ENCODE measurements at regions not wholly inside any gene's neighbourhood (a gene's known extent, or its start where the extent isn't known, plus 50 kb on each side); places are given as distances from the start of the nearest gene placed in this dataset.

DNA sequence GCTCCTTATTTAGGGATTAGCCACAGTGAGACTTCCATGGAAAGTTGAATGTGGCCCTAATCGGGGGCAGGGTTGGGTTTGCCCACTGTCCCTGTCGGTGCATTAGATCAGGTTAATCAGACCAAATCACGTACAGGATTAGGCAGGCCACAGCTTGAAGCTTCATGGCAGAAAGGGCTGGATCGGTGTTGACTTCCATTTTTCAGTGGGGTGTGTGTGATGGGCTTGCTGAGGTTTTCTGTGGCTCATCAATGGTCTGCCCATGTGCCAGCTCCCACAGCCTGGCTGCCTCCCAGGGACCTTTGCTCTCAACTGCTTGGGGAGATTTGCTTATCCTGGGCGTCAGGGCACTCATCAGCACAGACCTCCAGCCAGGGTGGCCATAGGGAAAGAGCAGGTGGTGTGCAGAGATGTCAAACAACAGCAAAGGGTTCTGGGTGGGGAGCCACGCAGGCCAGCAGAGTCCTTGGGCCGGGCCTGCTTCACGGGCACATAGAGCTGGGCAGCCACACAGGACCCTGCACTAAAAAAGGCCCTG, 130.7 kb downstream of the TFAP2C start:
- no peaks in the 10 kb centered on the region for H3K9me3 ChIP-seq
- no peak for DNase-seq
- H3K27me3 ChIP-seq = no peaks in the 10 kb centered on the region
- no peak overlapping the region for H3K27ac ChIP-seq
- intact Hi-C loops (cut with DNase I) = no loop called here
- no peak for TF ChIP-seq POLR2A (IDR thresholded peaks at IDR 0.05)
- TF ChIP-seq EP300 (IDR thresholded peaks at IDR 0.05) = no peak
- no peak for TF ChIP-seq CTCF (IDR thresholded peaks at IDR 0.05)
- WGBS, 3 donors = 81 to 87% (median 82%) methylated on average over 8 of the region's 8 CpGs
- no peaks in the 10 kb centered on the region for H3K4me1 ChIP-seq (ENCODE audit: insufficient read depth)
- H3K36me3 ChIP-seq = no peaks in the 10 kb centered on the region
- H3K4me3 ChIP-seq = no peak overlapping the region

DNA sequence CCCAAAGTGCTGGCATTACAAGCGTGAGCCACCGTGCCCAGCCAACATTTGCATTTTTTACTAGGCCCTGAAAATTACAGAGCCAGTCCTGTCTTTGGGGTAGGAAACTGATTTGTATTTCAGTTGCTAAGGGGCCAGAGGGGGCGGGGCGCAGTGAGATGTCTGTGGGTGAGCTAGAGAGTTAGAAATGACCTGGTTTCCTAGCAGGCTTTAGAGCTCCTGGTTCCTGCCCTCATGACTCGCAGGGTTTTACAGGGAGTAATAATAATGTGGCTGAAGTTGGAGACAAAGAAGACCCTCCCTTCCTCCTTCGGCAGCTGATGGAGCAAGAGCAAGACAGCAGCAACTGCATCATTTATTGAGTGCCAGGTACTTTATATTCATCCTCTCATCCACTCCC, 131.5 kb downstream of the TFAP2C start:
- no peak for DNase-seq
- 67 to 75% (median 73%) methylated on average over 6 of the region's 6 CpGs for WGBS, 3 donors
- Histone ChIP-seq H3K36me3 (no peaks in the 10 kb centered on the region), H3K27ac (no peak overlapping the region), H3K4me1 (ENCODE audit: insufficient read depth) (no peaks in the 10 kb centered on the region), H3K9me3 (no peaks in the 10 kb centered on the region), H3K27me3 (no peaks in the 10 kb centered on the region), H3K4me3 (no peak overlapping the region)
- TF ChIP-seq EP300 (IDR thresholded peaks at IDR 0.05) = no peak
- no peak for TF ChIP-seq CTCF (IDR thresholded peaks at IDR 0.05)
- intact Hi-C loops (cut with DNase I) = no loop called here

DNA sequence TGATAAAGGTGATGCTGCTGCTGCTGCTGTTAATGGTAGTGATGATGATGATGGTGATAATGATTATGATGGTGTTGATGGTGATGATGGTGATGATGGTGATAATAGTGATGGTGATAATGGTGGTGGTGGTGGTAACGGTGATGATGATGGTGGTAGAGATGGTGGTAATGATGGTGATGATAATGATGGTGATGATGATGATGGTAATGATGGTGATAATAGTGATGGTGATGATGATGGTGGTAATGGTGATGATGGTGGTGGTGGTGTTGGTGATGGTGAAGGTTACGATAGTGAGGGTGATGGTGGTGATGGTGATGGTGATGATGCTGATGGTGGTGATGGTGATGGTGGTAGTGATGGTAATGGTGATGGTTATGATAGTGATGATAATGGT, 132.3 kb downstream of the TFAP2C start:
- Histone ChIP-seq H3K4me1 (ENCODE audit: insufficient read depth) (no peaks in the 10 kb centered on the region), H3K27me3 (no peaks in the 10 kb centered on the region), H3K36me3 (no peaks in the 10 kb centered on the region), H3K9me3 (no peaks in the 10 kb centered on the region), H3K27ac (no peak overlapping the region), H3K4me3 (no peak overlapping the region)
- WGBS, 3 donors = 89 to 95% (median 91%) methylated on average over 2 of the region's 2 CpGs
- intact Hi-C loops (cut with DNase I) = no loop called here
- no peak for TF ChIP-seq CTCF (IDR thresholded peaks at IDR 0.05)
- no peak for DNase-seq

DNA sequence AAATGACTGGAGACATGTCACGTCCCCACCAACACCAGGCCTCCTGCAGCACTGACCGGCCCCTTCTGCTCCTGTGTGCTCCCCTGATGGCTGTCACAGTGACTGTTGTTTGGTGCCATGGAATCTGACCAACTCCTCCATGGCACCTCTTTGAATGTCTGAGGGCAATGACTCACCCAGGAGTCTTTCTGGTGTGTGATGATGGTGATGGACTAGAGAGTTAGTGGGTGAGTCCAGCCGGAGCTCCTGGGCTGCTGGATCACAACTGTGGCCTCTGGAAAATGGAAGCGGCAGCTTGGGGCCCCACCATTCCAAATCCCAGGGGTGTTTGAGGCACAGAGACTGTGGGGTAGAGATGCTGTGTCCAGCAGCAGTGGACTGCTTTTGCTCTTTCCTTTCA, 133.3 kb downstream of the TFAP2C start:
- 84 to 90% (median 86%) methylated on average over 4 of the region's 4 CpGs for WGBS, 3 donors
- intact Hi-C loops (cut with DNase I) = no loop called here
- Histone ChIP-seq H3K9me3 (no peaks in the 10 kb centered on the region), H3K4me1 (ENCODE audit: insufficient read depth) (no peaks in the 10 kb centered on the region), H3K4me3 (no peak overlapping the region), H3K27me3 (no peaks in the 10 kb centered on the region), H3K36me3 (no peaks in the 10 kb centered on the region), H3K27ac (no peak overlapping the region)
- DNase-seq = no peak
- TF ChIP-seq EP300 (IDR thresholded peaks at IDR 0.05) (no peak), CTCF (IDR thresholded peaks at IDR 0.05) (no peak), POLR2A (IDR thresholded peaks at IDR 0.05) (no peak)

- intact Hi-C loops (cut with DNase I) = no loop called here
- no peak for TF ChIP-seq CTCF (IDR thresholded peaks at IDR 0.05)
- no peak for TF ChIP-seq EP300 (IDR thresholded peaks at IDR 0.05)
- no peak for TF ChIP-seq POLR2A (IDR thresholded peaks at IDR 0.05)
- 88 to 92% (median 90%) methylated on average over 8 of the region's 8 CpGs for WGBS, 3 donors
- no peak for DNase-seq
- Histone ChIP-seq H3K27ac (no peak overlapping the region), H3K36me3 (no peaks in the 10 kb centered on the region), H3K27me3 (no peaks in the 10 kb centered on the region), H3K4me3 (no peak overlapping the region), H3K4me1 (ENCODE audit: insufficient read depth) (no peaks in the 10 kb centered on the region), H3K9me3 (no peaks in the 10 kb centered on the region)
Measured at GRCh38 chr20:56762829-56763228, 133.7 kb downstream of the TFAP2C start.
